ENCODE measurements at regions not wholly inside any gene's neighbourhood (a gene's known extent, or its start where the extent isn't known, plus 50 kb on each side); places are given as distances from the start of the nearest gene placed in this dataset.

DNA sequence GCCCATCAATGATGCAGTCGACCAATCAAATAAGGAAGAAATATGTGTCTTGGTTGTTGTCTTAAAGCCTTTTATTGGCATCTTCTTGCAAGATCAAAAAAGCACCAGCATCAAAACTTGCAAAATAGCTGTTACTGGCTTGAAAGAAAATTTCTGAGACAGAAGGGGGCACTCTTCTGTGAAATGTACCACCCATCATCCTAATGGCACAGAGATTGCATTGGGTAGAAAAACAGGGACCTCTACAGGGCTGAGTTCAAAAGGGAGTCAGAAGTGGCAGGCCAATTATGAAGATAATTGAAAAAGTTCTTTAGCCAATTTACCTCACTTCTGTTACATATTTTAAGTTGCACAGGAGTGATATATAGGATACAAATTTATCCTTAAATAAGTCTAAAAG lies 122.3 kb upstream of the GPR149 start:
- WGBS (ENCODE audit: extremely low coverage, insufficient coverage, low lambda C conversion rate), result no CpG with 5 or more reads among the region's 1 CpG
- no peaks in the 10 kb centered on the region for H3K27me3 ChIP-seq (ENCODE audit: insufficient read depth, low read length, poor library complexity)

DNA sequence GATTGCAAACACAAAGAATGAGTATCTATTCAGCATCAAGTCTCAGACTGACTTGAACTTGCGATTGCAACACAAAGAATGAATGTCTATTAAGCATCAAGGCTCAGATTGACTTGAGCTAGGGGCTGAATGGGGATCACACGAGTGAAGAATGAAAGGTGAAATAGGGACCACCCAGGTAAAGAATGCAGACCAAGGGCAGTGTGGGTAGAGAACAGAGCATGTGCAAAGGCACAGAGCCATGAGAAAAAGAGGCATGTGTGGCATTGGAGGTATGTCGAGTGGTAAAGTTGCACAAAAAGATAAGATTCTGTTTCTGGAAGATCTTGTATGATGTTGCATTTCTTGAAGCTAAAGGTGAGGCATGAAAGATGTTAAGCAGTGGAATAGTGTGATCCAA lies 119.4 kb upstream of the GPR149 start:
- Histone ChIP-seq H3K23ac (ENCODE audit: low read length) (no peak overlapping the region), H3K27ac (ENCODE audit: low read depth, low read length) (no peak overlapping the region), H3K4me3 (ENCODE audit: low read length) (no peak overlapping the region), H3K4me1 (ENCODE audit: control insufficient read depth, low read depth, low read length) (no peaks in the 10 kb centered on the region), H3K56ac (ENCODE audit: low read length) (no peak overlapping the region), H3K79me2 (ENCODE audit: control insufficient read depth, insufficient read depth, low read length) (no peaks in the 10 kb centered on the region), H2AK5ac (ENCODE audit: low read length) (no peak overlapping the region), H3K4me2 (ENCODE audit: low read length) (no peak overlapping the region), H4K5ac (ENCODE audit: low read length) (no peak overlapping the region), H2BK15ac (replicated peaks; ENCODE audit: low read depth) (no peak overlapping the region), H3K9ac (ENCODE audit: low read length) (no peak overlapping the region), H2BK120ac (ENCODE audit: low read depth, low read length) (no peak overlapping the region), H3K18ac (ENCODE audit: low read length) (no peak overlapping the region), H4K8ac (ENCODE audit: low read depth, low read length) (no peak overlapping the region), H3K79me1 (ENCODE audit: low read length) (no peaks in the 10 kb centered on the region), H2BK5ac (ENCODE audit: low read length) (no peak overlapping the region), H3K4ac (ENCODE audit: low read depth, low read length) (no peak overlapping the region), H3K27me3 (ENCODE audit: insufficient read depth, low read length, poor library complexity) (no peaks in the 10 kb centered on the region), H3K36me3 (ENCODE audit: control insufficient read depth, insufficient read depth, low read length) (no peaks in the 10 kb centered on the region)
- WGBS (ENCODE audit: extremely low coverage, insufficient coverage, low lambda C conversion rate), result no CpG with 5 or more reads among the region's 3 CpGs
- no peak for DNase-seq

More for the DNA sequence above, 122.3 kb upstream of the GPR149 start:
- Histone ChIP-seq H3K9ac (ENCODE audit: low read length) (no peak overlapping the region), H3K4me1 (ENCODE audit: control insufficient read depth, low read depth, low read length) (no peaks in the 10 kb centered on the region), H3K4me3 (ENCODE audit: low read length) (no peak overlapping the region), H3K27ac (ENCODE audit: low read depth, low read length) (no peak overlapping the region), H3K23ac (ENCODE audit: low read length) (no peak overlapping the region), H3K79me2 (ENCODE audit: control insufficient read depth, insufficient read depth, low read length) (no peaks in the 10 kb centered on the region), H3K4me2 (ENCODE audit: low read length) (no peak overlapping the region), H3K4ac (ENCODE audit: low read depth, low read length) (no peak overlapping the region), H2BK15ac (replicated peaks; ENCODE audit: low read depth) (no peak overlapping the region), H4K5ac (ENCODE audit: low read length) (no peak overlapping the region), H3K36me3 (ENCODE audit: control insufficient read depth, insufficient read depth, low read length) (no peaks in the 10 kb centered on the region), H3K18ac (ENCODE audit: low read length) (no peak overlapping the region), H2BK120ac (ENCODE audit: low read depth, low read length) (no peak overlapping the region), H2AK5ac (ENCODE audit: low read length) (no peak overlapping the region), H3K56ac (ENCODE audit: low read length) (no peak overlapping the region), H4K8ac (ENCODE audit: low read depth, low read length) (no peak overlapping the region), H2BK5ac (ENCODE audit: low read length) (no peak overlapping the region), H3K79me1 (ENCODE audit: low read length) (no peaks in the 10 kb centered on the region)
- peak; percentile 78 for DNase-seq

DNA sequence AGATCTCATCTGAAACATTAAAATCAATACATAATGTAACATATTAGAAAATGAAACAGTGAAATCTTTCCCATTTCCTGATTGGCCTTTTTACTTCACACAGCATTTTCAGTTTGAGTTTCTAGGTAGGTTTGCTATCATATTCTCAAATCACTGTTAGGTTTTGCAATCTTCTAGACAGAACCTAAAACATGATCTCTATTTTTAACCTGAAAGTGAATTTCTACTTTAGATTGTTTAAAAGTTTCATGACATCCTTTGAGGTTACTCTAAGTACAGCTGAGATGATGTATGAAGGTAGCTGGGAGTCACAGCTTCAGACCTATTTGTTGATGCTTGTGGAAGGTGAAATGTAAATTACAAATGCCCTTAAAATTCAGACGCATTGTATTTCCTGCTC lies 118.4 kb upstream of the GPR149 start:
- H3K4me1 ChIP-seq (ENCODE audit: control insufficient read depth, low read depth, low read length), result no peaks in the 10 kb centered on the region
- H3K79me2 ChIP-seq (ENCODE audit: control insufficient read depth, insufficient read depth, low read length), result no peaks in the 10 kb centered on the region
- no peak overlapping the region for H3K23ac ChIP-seq (ENCODE audit: low read length)
- no peak overlapping the region for H4K5ac ChIP-seq (ENCODE audit: low read length)
- no peak overlapping the region for H3K18ac ChIP-seq (ENCODE audit: low read length)
- H3K4me2 ChIP-seq (ENCODE audit: low read length), result no peak overlapping the region
- no peaks in the 10 kb centered on the region for H3K36me3 ChIP-seq (ENCODE audit: control insufficient read depth, insufficient read depth, low read length)
- no CpG with 5 or more reads among the region's 1 CpG for WGBS (ENCODE audit: extremely low coverage, insufficient coverage, low lambda C conversion rate)
- no peak overlapping the region for H3K4ac ChIP-seq (ENCODE audit: low read depth, low read length)
- no peaks in the 10 kb centered on the region for H3K27me3 ChIP-seq (ENCODE audit: insufficient read depth, low read length, poor library complexity)
- H3K4me3 ChIP-seq (ENCODE audit: low read length), result no peak overlapping the region
- H3K27ac ChIP-seq (ENCODE audit: low read depth, low read length), result no peak overlapping the region
- H3K9ac ChIP-seq (ENCODE audit: low read length), result no peak overlapping the region
- DNase-seq, result no peak
- H2AK5ac ChIP-seq (ENCODE audit: low read length), result no peak overlapping the region
- H2BK15ac ChIP-seq (replicated peaks; ENCODE audit: low read depth), result no peak overlapping the region
- H2BK5ac ChIP-seq (ENCODE audit: low read length), result no peak overlapping the region
- no peak overlapping the region for H3K56ac ChIP-seq (ENCODE audit: low read length)
- H2BK120ac ChIP-seq (ENCODE audit: low read depth, low read length), result no peak overlapping the region
- no peak overlapping the region for H4K8ac ChIP-seq (ENCODE audit: low read depth, low read length)
- no peaks in the 10 kb centered on the region for H3K79me1 ChIP-seq (ENCODE audit: low read length)

DNA sequence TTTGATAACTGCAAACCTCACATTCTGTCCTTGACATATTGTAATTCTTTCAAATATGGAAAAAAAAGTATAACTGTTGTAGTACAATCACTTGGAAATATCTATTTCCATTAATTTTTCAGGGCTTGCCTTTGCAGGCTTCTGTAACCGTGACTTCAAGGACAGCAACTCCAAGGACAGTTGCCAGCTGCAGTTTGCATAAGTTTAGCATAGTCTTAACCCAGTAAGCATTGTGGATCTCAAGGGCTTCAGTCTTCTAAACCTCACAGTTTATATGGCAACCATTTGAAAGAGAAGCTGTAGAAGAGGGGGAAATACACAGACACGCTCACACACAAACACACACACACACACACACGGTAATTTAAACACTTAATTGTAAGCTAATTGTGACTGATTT lies 112.8 kb upstream of the GPR149 start:
- no peak overlapping the region for H3K4me3 ChIP-seq (ENCODE audit: low read length)
- no peaks in the 10 kb centered on the region for H3K27me3 ChIP-seq (ENCODE audit: insufficient read depth, low read length, poor library complexity)
- no peak overlapping the region for H3K4ac ChIP-seq (ENCODE audit: low read depth, low read length)
- H4K8ac ChIP-seq (ENCODE audit: low read depth, low read length), result no peak overlapping the region
- no peak overlapping the region for H2AK5ac ChIP-seq (ENCODE audit: low read length)
- no peak overlapping the region for H4K5ac ChIP-seq (ENCODE audit: low read length)
- H3K79me1 ChIP-seq (ENCODE audit: low read length), result no peaks in the 10 kb centered on the region
- H3K4me2 ChIP-seq (ENCODE audit: low read length), result no peak overlapping the region
- no peak overlapping the region for H2BK15ac ChIP-seq (replicated peaks; ENCODE audit: low read depth)
- no peak overlapping the region for H3K27ac ChIP-seq (ENCODE audit: low read depth, low read length)
- H2BK5ac ChIP-seq (ENCODE audit: low read length), result no peak overlapping the region
- H2BK120ac ChIP-seq (ENCODE audit: low read depth, low read length), result no peak overlapping the region
- DNase-seq, result no peak
- no peaks in the 10 kb centered on the region for H3K79me2 ChIP-seq (ENCODE audit: control insufficient read depth, insufficient read depth, low read length)
- no CpG with 5 or more reads among the region's 3 CpGs for WGBS (ENCODE audit: extremely low coverage, insufficient coverage, low lambda C conversion rate)
- H3K4me1 ChIP-seq (ENCODE audit: control insufficient read depth, low read depth, low read length), result no peaks in the 10 kb centered on the region
- no peak overlapping the region for H3K56ac ChIP-seq (ENCODE audit: low read length)
- H3K23ac ChIP-seq (ENCODE audit: low read length), result no peak overlapping the region
- H3K9ac ChIP-seq (ENCODE audit: low read length), result no peak overlapping the region
- no peak overlapping the region for H3K18ac ChIP-seq (ENCODE audit: low read length)
- no peaks in the 10 kb centered on the region for H3K36me3 ChIP-seq (ENCODE audit: control insufficient read depth, insufficient read depth, low read length)

DNA sequence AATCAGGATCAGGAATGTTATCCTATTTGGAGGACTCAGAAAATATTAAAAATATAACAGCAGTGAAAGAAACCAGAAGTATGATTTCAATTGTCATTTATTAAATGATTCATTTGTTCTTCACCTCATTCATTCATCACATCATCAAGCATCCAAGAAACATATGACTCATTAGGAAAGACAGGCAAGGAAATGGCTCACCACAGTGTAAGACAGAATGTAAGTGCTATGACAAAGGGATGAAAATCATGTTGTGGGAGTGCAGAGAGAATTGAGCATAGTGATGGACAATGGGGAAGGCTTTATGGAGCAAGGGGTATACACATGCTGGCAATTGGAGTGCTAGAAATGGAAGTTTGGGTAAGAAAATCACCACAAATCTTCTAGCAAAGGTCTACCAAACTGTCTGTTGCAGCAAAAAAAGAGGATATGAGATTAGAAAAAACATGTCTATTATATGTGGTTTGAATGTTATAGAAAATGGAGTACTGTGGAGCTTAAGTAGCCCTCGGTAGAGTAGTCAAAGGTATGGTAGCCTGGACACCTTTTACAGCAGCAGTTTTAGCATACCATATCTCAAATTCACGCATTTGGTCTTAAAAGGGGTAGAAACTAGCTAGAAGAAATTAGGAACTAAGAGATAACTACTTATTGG lies 111.1 kb upstream of the GPR149 start:
- no CpG with 5 or more reads among the region's 2 CpGs for WGBS (ENCODE audit: extremely low coverage, insufficient coverage, low lambda C conversion rate)
- H3K56ac ChIP-seq (ENCODE audit: low read length), result no peak overlapping the region
- H3K18ac ChIP-seq (ENCODE audit: low read length), result no peak overlapping the region
- no peak overlapping the region for H2BK5ac ChIP-seq (ENCODE audit: low read length)
- no peaks in the 10 kb centered on the region for H3K36me3 ChIP-seq (ENCODE audit: control insufficient read depth, insufficient read depth, low read length)
- no peak overlapping the region for H3K4me2 ChIP-seq (ENCODE audit: low read length)
- no peaks in the 10 kb centered on the region for H3K79me1 ChIP-seq (ENCODE audit: low read length)
- H3K27ac ChIP-seq (ENCODE audit: low read depth, low read length), result no peak overlapping the region
- H4K5ac ChIP-seq (ENCODE audit: low read length), result no peak overlapping the region
- H4K8ac ChIP-seq (ENCODE audit: low read depth, low read length), result no peak overlapping the region
- H3K4ac ChIP-seq (ENCODE audit: low read depth, low read length), result no peak overlapping the region
- H3K4me3 ChIP-seq (ENCODE audit: low read length), result no peak overlapping the region
- H3K23ac ChIP-seq (ENCODE audit: low read length), result no peak overlapping the region
- H3K9ac ChIP-seq (ENCODE audit: low read length), result no peak overlapping the region
- H2BK120ac ChIP-seq (ENCODE audit: low read depth, low read length), result no peak overlapping the region
- DNase-seq, result no peak
- no peak overlapping the region for H2AK5ac ChIP-seq (ENCODE audit: low read length)
- no peak overlapping the region for H2BK15ac ChIP-seq (replicated peaks; ENCODE audit: low read depth)
- no peaks in the 10 kb centered on the region for H3K4me1 ChIP-seq (ENCODE audit: control insufficient read depth, low read depth, low read length)
- H3K79me2 ChIP-seq (ENCODE audit: control insufficient read depth, insufficient read depth, low read length), result no peaks in the 10 kb centered on the region
- no peaks in the 10 kb centered on the region for H3K27me3 ChIP-seq (ENCODE audit: insufficient read depth, low read length, poor library complexity)
